GM06990 (cell line): ENCODE measurements at regions not wholly inside any gene's neighbourhood (a gene's known extent, or its start where the extent isn't known, plus 50 kb on each side); places are given as distances from the start of the nearest gene placed in this dataset.

Experiments
- DNase-seq: peaks from one replicate; pipeline ENCODE4 v3.0.0-alpha.2; 2011; ENCODE audit not compliant: insufficient read length; ENCODE audit errors: extremely low read depth
- H3K27me3 ChIP-seq: replicated peaks from 2 replicates; pipeline ENCODE4 v1.6.0; 2011; ENCODE audit warnings: low read length; ENCODE audit not compliant: control insufficient read depth, insufficient read depth
- H3K36me3 ChIP-seq: 2 replicates; pipeline ENCODE4 v1.5.1; 2011; ENCODE audit warnings: low read length; ENCODE audit not compliant: control insufficient read depth, insufficient read depth
- H3K4me3 ChIP-seq: replicated peaks from 2 replicates; pipeline ENCODE4 v1.5.1; 2011; ENCODE audit warnings: low read depth, mild to moderate bottlenecking, control low read depth, low read length
- CTCF ChIP-seq: IDR thresholded peaks from 2 replicates; pipeline ENCODE4 v1.5.1; 2011; ENCODE audit warnings: low read length, control low read depth, mild to moderate bottlenecking, inconsistent platforms; ENCODE audit not compliant: insufficient read depth, poor library complexity, severe bottlenecking

- no peaks in the 10 kb centered on the region for H3K36me3 ChIP-seq
- DNase-seq: no peak
- TF ChIP-seq CTCF: peak; percentile 42
- no peak overlapping the region for H3K4me3 ChIP-seq
- H3K27me3 ChIP-seq: no peaks in the 10 kb centered on the region
Observed at GRCh38 chr6:139927236-139927635, 552.8 kb upstream of the CITED2 start.

- Histone ChIP-seq H3K36me3 (no peaks in the 10 kb centered on the region), H3K27me3 (no peaks in the 10 kb centered on the region), H3K4me3 (no peak overlapping the region)
- DNase-seq: no peak
- TF ChIP-seq CTCF: no peak
Observed at GRCh38 chr6:139926711-139927110, 552.3 kb upstream of the CITED2 start.

GRCh38 chr6:139925894-139926641 lies 551.6 kb upstream of the CITED2 start:
- no peak for DNase-seq
- no peak overlapping the region for H3K4me3 ChIP-seq
- no peaks in the 10 kb centered on the region for H3K36me3 ChIP-seq
- H3K27me3 ChIP-seq: no peaks in the 10 kb centered on the region
- TF ChIP-seq CTCF: no peak

- H3K4me3 ChIP-seq: no peak overlapping the region
- no peak for DNase-seq
- TF ChIP-seq CTCF: no peak
- no peaks in the 10 kb centered on the region for H3K36me3 ChIP-seq
- H3K27me3 ChIP-seq: no peaks in the 10 kb centered on the region
Observed at GRCh38 chr6:139923964-139924475, 549.6 kb upstream of the CITED2 start.

- Histone ChIP-seq H3K4me3 (no peak overlapping the region), H3K27me3 (no peaks in the 10 kb centered on the region), H3K36me3 (no peaks in the 10 kb centered on the region)
- no peak for DNase-seq
- TF ChIP-seq CTCF: no peak
Observed at GRCh38 chr6:139922236-139922635, 547.8 kb upstream of the CITED2 start.
